OCI-LY7 (cell line): ENCODE measurements at regions not wholly inside any gene's neighbourhood (a gene's known extent, or its start where the extent isn't known, plus 50 kb on each side); places are given as distances from the start of the nearest gene placed in this dataset.

Experiments
- BruUV-seq: library from RNA; stranded (reverse); fragments of 400-500 nt; replicated peaks from 2 replicates; lab custom pipeline; 2021; lab: Mats Ljungman, UMichigan
- CTCF ChIA-PET: fragments of 300-600 bp; sonication (Branson Sonifier 250); formaldehyde crosslinking; loops from one replicate; lab custom pipeline; 2022; ENCODE audit warnings: antibody characterized with exemption; ENCODE audit not compliant: unreplicated experiment; lab: Charles Lee
- POLR2A ChIA-PET: fragments of 300-600 bp; sonication (Branson Sonifier 250); formaldehyde crosslinking; loops from one replicate; lab custom pipeline; 2022; ENCODE audit warnings: antibody characterized with exemption; lab: Charles Lee
- DNase-seq: peaks from one replicate; pipeline ENCODE4 v3.0.0-alpha.2; 2015; ENCODE audit warnings: low spot score
- H2AFZ ChIP-seq: fragments of 200-600 bp; sonication (generic), shearing (Covaris generic); 2 replicates; pipeline ENCODE4 v1.6.1; 2014; ENCODE audit warnings: mild to moderate bottlenecking, antibody characterized with exemption, low read length, moderate library complexity
- H3K27ac ChIP-seq: fragments of 200-600 bp; sonication (generic); 2 replicates; pipeline ENCODE4 v1.5.1; 2014; ENCODE audit warnings: mixed run types, low read depth, mild to moderate bottlenecking, moderate library complexity, low read length, inconsistent platforms; ENCODE audit not compliant: poor library complexity, severe bottlenecking
- H3K36me3 ChIP-seq: fragments of 200-600 bp; sonication (generic); 2 replicates; pipeline ENCODE4 v1.6.1; 2014; ENCODE audit warnings: mild to moderate bottlenecking, antibody characterized with exemption, low read length, moderate library complexity, mixed read lengths; ENCODE audit not compliant: insufficient read depth
- H3K4me1 ChIP-seq: fragments of 200-600 bp; sonication (generic); 2 replicates; pipeline ENCODE4 v1.5.1; 2014; ENCODE audit warnings: mild to moderate bottlenecking, low read length; ENCODE audit not compliant: insufficient read depth, poor library complexity, severe bottlenecking
- H3K4me2 ChIP-seq: fragments of 200-600 bp; sonication (generic); 2 replicates; pipeline ENCODE4 v1.6.1; 2014; ENCODE audit warnings: mild to moderate bottlenecking, low read length
- H3K4me3 ChIP-seq: fragments of 200-600 bp; sonication (generic); 2 replicates; pipeline ENCODE4 v1.5.1; 2014; ENCODE audit warnings: mild to moderate bottlenecking, low read depth, low read length; ENCODE audit not compliant: poor library complexity, severe bottlenecking
- H3K79me2 ChIP-seq: fragments of 200-600 bp; sonication (generic); 2 replicates; pipeline ENCODE4 v1.6.1; 2016; ENCODE audit warnings: low read depth, mild to moderate bottlenecking, low read length, moderate library complexity, mixed read lengths; ENCODE audit not compliant: insufficient read depth
- H3K9me2 ChIP-seq: fragments of 200-600 bp; sonication (generic); 2 replicates; pipeline ENCODE4 v1.6.1; 2016; ENCODE audit warnings: mild to moderate bottlenecking, low read length, mixed read lengths; ENCODE audit not compliant: insufficient read depth
- H3K9me3 ChIP-seq: fragments of 200-600 bp; sonication (generic); 2 replicates; pipeline ENCODE4 v1.6.1; 2014; ENCODE audit warnings: mild to moderate bottlenecking, mixed run types, low read length, mixed read lengths
- H4K20me1 ChIP-seq: fragments of 200-600 bp; sonication (generic); 2 replicates; pipeline ENCODE4 v1.6.1; 2014; ENCODE audit warnings: mild to moderate bottlenecking, antibody characterized with exemption, low read length, moderate library complexity, mixed read lengths; ENCODE audit not compliant: insufficient read depth
- CTCF ChIP-seq: fragments of 200-600 bp; sonication (generic); conservative IDR thresholded peaks from 2 replicates; pipeline ENCODE4 v1.5.1; 2014; ENCODE audit warnings: mild to moderate bottlenecking, antibody characterized with exemption, low read length, moderate library complexity, mixed read lengths
- EZH2phosphoT487 ChIP-seq: fragments of 200-600 bp; sonication (generic); IDR thresholded peaks from 2 replicates; pipeline ENCODE4 v1.6.1; 2018; ENCODE audit warnings: low read depth, borderline replicate concordance, mild to moderate bottlenecking, mixed run types, antibody characterized with exemption, low read length, moderate library complexity, mixed read lengths
- intact Hi-C: fragments of 100-400 bp; cut with micrococcal nuclease; formaldehyde crosslinking; loops from one replicate; pipeline ENCODE4 v1.10.0; 2022; ENCODE audit not compliant: unreplicated experiment

- intact Hi-C loops, result no loop called here
- no peak overlapping the region for H2AFZ ChIP-seq
- H3K9me3 ChIP-seq, result no peaks in the 10 kb centered on the region
- no peak overlapping the region for H3K27ac ChIP-seq
- H3K4me2 ChIP-seq, result no peak overlapping the region
- no peaks in the 10 kb centered on the region for H3K9me2 ChIP-seq
- DNase-seq, result no peak
- no peak overlapping the region for H3K4me3 ChIP-seq
- ChIA-PET CTCF (no interaction called here), POLR2A (interaction anchor here (1.6 kb wide), 1 partner anchor 8 kb away, joined by 3 read pairs; no protein-coding TSS in a partner anchor)
- no peaks in the 10 kb centered on the region for H4K20me1 ChIP-seq
- no peaks in the 10 kb centered on the region for H3K4me1 ChIP-seq
- no peaks in the 10 kb centered on the region for H3K79me2 ChIP-seq
- TF ChIP-seq CTCF, result no peak
- no peak for TF ChIP-seq EZH2phosphoT487
- no TSS peak for BruUV-seq
- no peaks in the 10 kb centered on the region for H3K36me3 ChIP-seq
Observed at GRCh38 chr13:33659466-33659865, 158.5 kb upstream of the RFC3 start.

GRCh38 chr13:33659894-33660293, 158.1 kb upstream of the RFC3 start:
- no peak overlapping the region for H3K4me2 ChIP-seq
- TF ChIP-seq EZH2phosphoT487 (no peak), CTCF (no peak)

GRCh38 chr13:33662392-33662791, 155.6 kb upstream of the RFC3 start:
- Histone ChIP-seq H3K27ac (no peak overlapping the region), H3K9me3 (no peaks in the 10 kb centered on the region), H3K79me2 (no peaks in the 10 kb centered on the region), H3K4me2 (no peak overlapping the region), H3K4me1 (no peaks in the 10 kb centered on the region), H3K4me3 (no peak overlapping the region), H3K36me3 (no peaks in the 10 kb centered on the region), H3K9me2 (no peaks in the 10 kb centered on the region), H2AFZ (no peak overlapping the region), H4K20me1 (no peaks in the 10 kb centered on the region)
- BruUV-seq, result no TSS peak
- CTCF ChIA-PET, result no interaction called here
- intact Hi-C loops, result no loop called here
- DNase-seq, result no peak
- TF ChIP-seq CTCF, result no peak
- no peak for TF ChIP-seq EZH2phosphoT487
- POLR2A ChIA-PET, result interaction anchor here (0.7 to 2.0 kb wide), 3 partner anchors 11 to 120 kb away, joined by 3 to 5 read pairs (median 4); no protein-coding TSS in a partner anchor

More at GRCh38 chr13:33659894-33660293, 158.1 kb upstream of the RFC3 start:
- Histone ChIP-seq H3K79me2 (no peaks in the 10 kb centered on the region), H3K4me1 (no peaks in the 10 kb centered on the region), H4K20me1 (no peaks in the 10 kb centered on the region), H3K36me3 (no peaks in the 10 kb centered on the region), H3K4me3 (no peak overlapping the region), H3K27ac (no peak overlapping the region), H3K9me2 (no peaks in the 10 kb centered on the region), H3K9me3 (no peaks in the 10 kb centered on the region), H2AFZ (no peak overlapping the region)
- DNase-seq, result no peak
- CTCF ChIA-PET, result no interaction called here
- POLR2A ChIA-PET, result interaction anchor here (1.6 kb wide), 1 partner anchor 9 kb away, joined by 3 read pairs; no protein-coding TSS in a partner anchor
- no TSS peak for BruUV-seq
- intact Hi-C loops, result no loop called here
